KOPT-K1 (cell line): ENCODE measurements at regions not wholly inside any gene's neighbourhood (a gene's known extent, or its start where the extent isn't known, plus 50 kb on each side); places are given as distances from the start of the nearest gene placed in this dataset.

Source experiments
- H3K27ac ChIP-seq: fragments of 200-600 bp; sonication (generic); 2 replicates; pipeline ENCODE4 v1.5.1; 2016; ENCODE audit warnings: antibody characterized with exemption, mild to moderate bottlenecking, low read depth, low read length; ENCODE audit not compliant: poor library complexity, severe bottlenecking
- H3K36me3 ChIP-seq: fragments of 200-600 bp; sonication (generic); 2 replicates; pipeline ENCODE4 v1.5.1; 2017; ENCODE audit warnings: antibody characterized with exemption, mild to moderate bottlenecking, low read length, moderate library complexity; ENCODE audit not compliant: insufficient read depth
- H3K9me3 ChIP-seq: fragments of 200-600 bp; sonication (generic); 2 replicates; pipeline ENCODE4 v1.5.1; 2017; ENCODE audit warnings: antibody characterized with exemption, low read length, mild to moderate bottlenecking; ENCODE audit not compliant: insufficient read depth, poor library complexity, severe bottlenecking

- Histone ChIP-seq H3K27ac (no peak overlapping the region), H3K36me3 (no peaks in the 10 kb centered on the region), H3K9me3 (no peaks in the 10 kb centered on the region)
These were observed 1038.5 kb upstream of the NR2F2 start for GRCh38 chr15:95291898-95292472.

- Histone ChIP-seq H3K9me3 (no peaks in the 10 kb centered on the region), H3K27ac (no peak overlapping the region), H3K36me3 (no peaks in the 10 kb centered on the region)
These were observed 1037.6 kb upstream of the NR2F2 start for GRCh38 chr15:95292785-95293450.

GRCh38 chr15:95293456-95294031, 1037.0 kb upstream of the NR2F2 start:
- Histone ChIP-seq H3K27ac (no peak overlapping the region), H3K9me3 (no peaks in the 10 kb centered on the region), H3K36me3 (no peaks in the 10 kb centered on the region)

GRCh38 chr15:95295363-95295762, 1035.1 kb upstream of the NR2F2 start:
- no peak overlapping the region for H3K27ac ChIP-seq

GRCh38 chr15:95295896-95296625, 1034.4 kb upstream of the NR2F2 start:
- H3K27ac ChIP-seq = no peak overlapping the region
- H3K36me3 ChIP-seq = no peaks in the 10 kb centered on the region
- no peaks in the 10 kb centered on the region for H3K9me3 ChIP-seq

More at GRCh38 chr15:95295363-95295762, 1035.1 kb upstream of the NR2F2 start:
- Histone ChIP-seq H3K36me3 (no peaks in the 10 kb centered on the region), H3K9me3 (no peaks in the 10 kb centered on the region)

GRCh38 chr15:95296643-95297042, 1033.9 kb upstream of the NR2F2 start:
- no peaks in the 10 kb centered on the region for H3K9me3 ChIP-seq
- no peaks in the 10 kb centered on the region for H3K36me3 ChIP-seq
- no peak overlapping the region for H3K27ac ChIP-seq

GRCh38 chr15:95298729-95299128, 1031.8 kb upstream of the NR2F2 start:
- no peaks in the 10 kb centered on the region for H3K9me3 ChIP-seq
- no peak overlapping the region for H3K27ac ChIP-seq
- H3K36me3 ChIP-seq = no peaks in the 10 kb centered on the region

- H3K9me3 ChIP-seq = no peaks in the 10 kb centered on the region
- no peaks in the 10 kb centered on the region for H3K36me3 ChIP-seq
- H3K27ac ChIP-seq = no peak overlapping the region
These were observed 1029.5 kb upstream of the NR2F2 start for GRCh38 chr15:95300958-95301357.

DNA sequence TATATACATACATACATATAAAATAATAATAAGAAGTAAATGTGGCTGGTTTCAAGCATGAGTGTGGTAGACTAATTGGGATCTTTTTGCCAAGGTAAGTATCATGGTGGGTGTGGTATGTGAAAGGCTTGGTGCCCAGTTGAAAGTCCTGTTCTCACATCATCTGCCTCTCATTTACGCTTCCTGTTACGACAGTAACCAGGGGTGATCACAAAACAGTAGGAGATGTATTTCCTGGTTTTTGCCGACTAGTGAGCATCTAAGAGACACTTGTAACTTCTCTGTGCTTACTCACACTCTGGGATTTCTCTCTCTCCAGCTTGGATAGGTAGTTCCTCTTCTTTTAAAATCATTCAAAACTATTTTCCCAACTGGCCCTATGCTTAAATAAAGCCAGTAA, 1028.3 kb upstream of the NR2F2 start:
- no peaks in the 10 kb centered on the region for H3K36me3 ChIP-seq
- H3K9me3 ChIP-seq = no peaks in the 10 kb centered on the region
- H3K27ac ChIP-seq = no peak overlapping the region

DNA sequence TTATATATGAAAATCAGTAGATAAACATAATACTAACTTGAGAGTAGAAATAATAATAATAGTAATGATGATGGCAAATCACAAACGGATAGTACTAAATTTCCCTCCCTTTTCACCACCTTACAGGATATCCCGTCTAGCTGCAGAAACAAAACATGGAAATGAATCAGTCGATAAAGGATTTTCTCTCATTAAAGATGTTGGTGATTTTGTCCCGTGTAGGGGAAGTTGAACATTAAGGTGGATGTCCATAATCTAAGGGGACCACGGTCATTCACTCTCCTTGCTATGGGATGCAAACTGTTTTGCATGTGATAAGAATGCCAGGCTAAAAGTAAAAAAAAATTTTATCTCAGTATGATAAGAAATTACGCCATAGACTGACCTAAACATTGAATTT, 1027.7 kb upstream of the NR2F2 start:
- H3K9me3 ChIP-seq = no peaks in the 10 kb centered on the region
- no peak overlapping the region for H3K27ac ChIP-seq
- H3K36me3 ChIP-seq = no peaks in the 10 kb centered on the region

GRCh38 chr15:95303713-95304112, 1026.8 kb upstream of the NR2F2 start:
- H3K36me3 ChIP-seq = no peaks in the 10 kb centered on the region
- no peaks in the 10 kb centered on the region for H3K9me3 ChIP-seq
- H3K27ac ChIP-seq = no peak overlapping the region

- no peaks in the 10 kb centered on the region for H3K36me3 ChIP-seq
- no peaks in the 10 kb centered on the region for H3K9me3 ChIP-seq
- H3K27ac ChIP-seq = no peak overlapping the region
These were observed 1026.2 kb upstream of the NR2F2 start for GRCh38 chr15:95304151-95304946.

DNA sequence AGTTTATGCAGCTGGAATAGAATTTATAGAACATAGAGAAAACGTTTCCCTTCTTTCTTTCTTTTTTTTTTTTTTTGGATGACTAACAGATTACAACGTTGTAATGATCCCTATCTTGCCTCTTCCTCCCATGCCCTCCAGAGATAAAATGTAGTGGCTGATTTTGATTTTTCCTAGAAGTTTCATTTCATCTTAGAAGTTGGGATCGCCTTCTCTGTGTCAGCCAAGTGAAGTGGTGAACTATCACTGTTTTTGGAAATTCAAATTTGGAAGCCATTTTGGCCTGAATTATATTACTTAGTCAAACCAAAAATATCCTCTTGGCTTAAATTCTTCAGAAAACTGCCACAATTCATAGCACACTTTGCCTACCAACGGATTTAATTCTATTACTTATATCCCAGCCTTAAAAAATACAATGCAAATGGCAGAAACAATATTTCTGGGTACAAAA, 1025.5 kb upstream of the NR2F2 start:
- no peaks in the 10 kb centered on the region for H3K9me3 ChIP-seq
- H3K36me3 ChIP-seq = no peaks in the 10 kb centered on the region
- no peak overlapping the region for H3K27ac ChIP-seq

DNA sequence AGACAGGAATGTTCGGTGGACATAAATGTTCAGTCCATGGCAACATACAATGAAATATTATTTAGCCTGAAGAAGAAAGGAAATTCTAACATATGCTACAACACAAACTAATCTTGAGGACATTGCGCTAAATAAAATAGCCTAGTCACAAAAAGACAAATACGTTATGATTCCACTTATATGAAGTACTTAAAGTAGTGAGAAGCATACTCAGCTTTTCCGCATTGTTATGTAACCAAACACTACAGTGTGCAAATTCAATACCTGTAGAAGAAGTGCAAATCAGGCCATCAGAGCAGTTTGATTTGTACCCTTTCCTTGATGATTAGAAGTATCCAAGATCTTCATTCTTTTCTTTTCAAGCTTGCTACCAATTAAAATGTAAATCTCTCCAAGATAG, 1023.4 kb upstream of the NR2F2 start:
- no peak overlapping the region for H3K27ac ChIP-seq
- H3K36me3 ChIP-seq = no peaks in the 10 kb centered on the region
- H3K9me3 ChIP-seq = no peaks in the 10 kb centered on the region

DNA sequence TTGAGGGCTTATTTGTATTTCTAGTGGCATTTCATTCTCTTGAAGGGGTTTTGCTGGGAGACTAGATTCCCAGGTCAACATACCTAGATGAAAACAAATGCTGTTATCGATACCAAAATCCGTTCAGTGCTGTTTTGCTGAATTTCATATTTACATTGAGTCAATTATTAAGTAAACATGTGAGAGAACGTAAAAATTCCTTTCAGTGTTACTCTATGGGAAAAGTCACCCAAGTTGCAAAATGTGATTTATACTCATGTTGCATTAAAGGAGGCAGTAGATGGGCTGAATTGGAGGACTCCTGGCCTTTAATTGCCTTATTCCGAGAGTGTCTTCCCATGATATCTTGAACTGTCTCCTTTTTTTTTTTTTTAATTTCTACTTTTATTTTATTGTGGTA, 1011.3 kb upstream of the NR2F2 start:
- no peaks in the 10 kb centered on the region for H3K36me3 ChIP-seq
- no peaks in the 10 kb centered on the region for H3K9me3 ChIP-seq
- no peak overlapping the region for H3K27ac ChIP-seq
